H1 (cell line): ENCODE measurements at regions not wholly inside any gene's neighbourhood (a gene's known extent, or its start where the extent isn't known, plus 50 kb on each side); places are given as distances from the start of the nearest gene placed in this dataset.

Experiments
- CTCF ChIA-PET: fragments of 300-600 bp; sonication (Branson Sonifier 250); formaldehyde crosslinking; loops from one replicate; lab custom pipeline; 2021; ENCODE audit not compliant: partially characterized antibody; lab: Charles Lee
- POLR2A ChIA-PET: fragments of 300-600 bp; sonication (Branson Sonifier 250); formaldehyde crosslinking; loops from one replicate; lab custom pipeline; 2021; ENCODE audit warnings: inconsistent platforms; ENCODE audit not compliant: partially characterized antibody; lab: Charles Lee
- DNase-seq, 2 experiments: peaks; one replicate each; pipeline versions ENCODE4 v3.0.0 to v3.0.0-alpha.2; 2010 to 2022; ENCODE audit warnings: low spot score in 2 of 2, low read depth in 1 of 2, mixed read lengths in 1 of 2
- FAIRE-seq: peaks from 2 replicates; lab custom pipeline; 2011; peaks lifted over from hg19 to GRCh38; lab: Jason Lieb, UNC
- H2AFZ ChIP-seq: 2 replicates; pipeline ENCODE4 v1.8.1; 2012; ENCODE audit warnings: low read length, inconsistent platforms
- H2AK5ac ChIP-seq: 2 replicates; pipeline ENCODE4 v1.6.1; 2013; ENCODE audit warnings: low read depth, low read length
- H2BK120ac ChIP-seq: replicated peaks from 2 replicates; pipeline ENCODE3; 2013; ENCODE audit warnings: low read depth, low read length, inconsistent platforms
- H2BK12ac ChIP-seq: 2 replicates; pipeline ENCODE4 v1.6.1; 2013; ENCODE audit warnings: low read depth, low read length
- H2BK15ac ChIP-seq: 2 replicates; pipeline ENCODE4 v1.6.1; 2013; ENCODE audit warnings: low read length
- H2BK20ac ChIP-seq: 2 replicates; pipeline ENCODE4 v1.6.1; 2013; ENCODE audit warnings: low read length
- H2BK5ac ChIP-seq: 2 replicates; pipeline ENCODE4 v1.6.1; 2013; ENCODE audit warnings: low read depth, low read length
- H3K14ac ChIP-seq: 2 replicates; pipeline ENCODE4 v1.6.1; 2013; ENCODE audit warnings: inconsistent platforms; ENCODE audit not compliant: insufficient read length
- H3K18ac ChIP-seq: 2 replicates; pipeline ENCODE4 v1.6.1; 2013; ENCODE audit warnings: low read length; ENCODE audit errors: extremely low read depth
- H3K23ac ChIP-seq: 2 replicates; pipeline ENCODE4 v1.6.1; 2013; ENCODE audit warnings: inconsistent platforms; ENCODE audit not compliant: insufficient read length
- H3K23me2 ChIP-seq: 2 replicates; pipeline ENCODE4 v1.6.1; 2013; ENCODE audit warnings: low read depth, low read length
- H3K27ac ChIP-seq: 2 replicates; pipeline ENCODE4 v1.6.1; 2011; ENCODE audit warnings: low read depth, low read length, inconsistent platforms
- H3K27me3 ChIP-seq, 4 experiments: replicated peaks in 1 of 4; 1 replicate in 1 of 4; 2 replicates in 3 of 4; pipeline versions ENCODE4 v1.6.1 to v1.8.1; 2011 to 2013; ENCODE audit warnings: low read length in 3 of 4, mild to moderate bottlenecking in 3 of 4, inconsistent platforms in 2 of 4, mixed read lengths in 2 of 4, moderate library complexity in 1 of 4; ENCODE audit not compliant: control insufficient read depth in 3 of 4, insufficient read depth in 3 of 4; ENCODE audit errors: extremely low read depth in 1 of 4
- H3K36me3 ChIP-seq, 4 experiments: 2 replicates each; pipeline versions ENCODE4 v1.6.1 to v1.8.1; 2011 to 2013; ENCODE audit warnings: mild to moderate bottlenecking in 4 of 4, low read length in 3 of 4, moderate library complexity in 2 of 4, control low read depth in 1 of 4, inconsistent platforms in 1 of 4; ENCODE audit not compliant: insufficient read depth in 4 of 4, control insufficient read depth in 2 of 4
- H3K4ac ChIP-seq: replicated peaks from 2 replicates; pipeline ENCODE3; 2013; ENCODE audit warnings: low read length, low read depth, mixed read lengths, inconsistent platforms; ENCODE audit not compliant: insufficient read length
- H3K4me1 ChIP-seq, 4 experiments: replicated peaks in 1 of 4; 1 replicate in 1 of 4; 2 replicates in 3 of 4; pipeline versions ENCODE4 v1.6.1 to v1.8.1; 2011 to 2013; ENCODE audit warnings: low read length in 3 of 4, inconsistent platforms in 2 of 4, mixed read lengths in 1 of 4; ENCODE audit not compliant: insufficient read depth in 4 of 4, control insufficient read depth in 3 of 4
- H3K4me2 ChIP-seq, 2 experiments: 2 replicates each; pipeline versions ENCODE4 v1.6.1 to v1.8.1; 2011 to 2013; ENCODE audit warnings: low read depth in 2 of 2, low read length in 2 of 2, control low read depth in 1 of 2, inconsistent platforms in 1 of 2, mild to moderate bottlenecking in 1 of 2; ENCODE audit not compliant: insufficient read depth in 1 of 2
- H3K4me3 ChIP-seq, 4 experiments: fragments of 200-600, 300-600 bp in 1 of 4; sonication (generic), shearing (Covaris generic), sonication (Bioruptor Twin) in 1 of 4; 2 replicates each; pipeline versions ENCODE4 v1.5.1 to v1.8.1; 2011 to 2016; ENCODE audit warnings: low read length in 4 of 4, low read depth in 3 of 4, control low read depth in 2 of 4, inconsistent platforms in 2 of 4, mild to moderate bottlenecking in 2 of 4, mixed read lengths in 1 of 4, moderate library complexity in 1 of 4; ENCODE audit not compliant: insufficient read depth in 2 of 4; ENCODE audit errors: extremely low read depth in 1 of 4
- H3K56ac ChIP-seq: replicated peaks from 2 replicates; pipeline ENCODE3; 2013; ENCODE audit warnings: low read depth, mild to moderate bottlenecking, mixed read lengths, low read length, inconsistent platforms; ENCODE audit not compliant: insufficient read length
- H3K79me1 ChIP-seq: 2 replicates; pipeline ENCODE4 v1.6.1; 2013; ENCODE audit warnings: low read depth, low read length, control low read depth
- H3K79me2 ChIP-seq, 2 experiments: 2 replicates each; pipeline versions ENCODE4 v1.6.1 to v1.8.1; 2012 to 2013; ENCODE audit warnings: low read length in 2 of 2, mild to moderate bottlenecking in 2 of 2, inconsistent platforms in 1 of 2; ENCODE audit not compliant: insufficient read depth in 2 of 2, control insufficient read depth in 1 of 2
- H3K9ac ChIP-seq, 4 experiments: replicated peaks in 1 of 4; 1 replicate in 1 of 4; 2 replicates in 3 of 4; pipeline versions ENCODE4 v1.6.1 to v1.8.1; 2011 to 2013; ENCODE audit warnings: low read depth in 3 of 4, low read length in 3 of 4, control low read depth in 2 of 4, mild to moderate bottlenecking in 2 of 4, moderate library complexity in 2 of 4, inconsistent platforms in 1 of 4; ENCODE audit errors: extremely low read depth in 1 of 4
- H3K9me3 ChIP-seq, 2 experiments: 2 replicates each; pipeline versions ENCODE4 v1.6.1 to v1.8.1; 2012 to 2013; ENCODE audit warnings: mild to moderate bottlenecking in 2 of 2, moderate library complexity in 2 of 2, control low read depth in 1 of 2, inconsistent platforms in 1 of 2, low read depth in 1 of 2, low read length in 1 of 2, mixed read lengths in 1 of 2; ENCODE audit not compliant: insufficient read depth in 2 of 2
- H4K20me1 ChIP-seq, 2 experiments: replicated peaks in 1 of 2; 2 replicates each; pipeline versions ENCODE3 to v1.8.1; 2011 to 2013; ENCODE audit warnings: inconsistent platforms in 2 of 2, low read length in 2 of 2, mild to moderate bottlenecking in 1 of 2; ENCODE audit not compliant: insufficient read depth in 2 of 2, control insufficient read depth in 1 of 2
- H4K5ac ChIP-seq: 2 replicates; pipeline ENCODE4 v1.6.1; 2013; ENCODE audit warnings: low read length, low read depth, mixed read lengths, inconsistent platforms; ENCODE audit not compliant: insufficient read length
- H4K8ac ChIP-seq: 2 replicates; pipeline ENCODE4 v1.8.0; 2013; ENCODE audit warnings: mild to moderate bottlenecking, moderate library complexity, low read length, inconsistent platforms; ENCODE audit not compliant: insufficient read depth; ENCODE audit errors: extremely low read depth
- H4K91ac ChIP-seq: replicated peaks from 2 replicates; pipeline ENCODE3; 2013; ENCODE audit warnings: low read length, mixed read lengths, inconsistent platforms; ENCODE audit not compliant: insufficient read length
- BCL11A ChIP-seq, 2 experiments: IDR thresholded peaks; one replicate each; pipeline ENCODE4 v1.6.1; 2011; ENCODE audit warnings: low read depth in 2 of 2, low read length in 2 of 2, mild to moderate bottlenecking in 2 of 2
- BRCA1 ChIP-seq: IDR thresholded peaks from 2 replicates; pipeline ENCODE4 v1.6.1; 2012; ENCODE audit warnings: low read depth, low read length, improper control_type of control experiment
- CBX8 ChIP-seq: fragments of 300-800, 300-1000 bp; sonication (generic); IDR thresholded peaks from 2 replicates; pipeline ENCODE4 v1.7.1; 2016; ENCODE audit warnings: low read depth, low read length, borderline replicate concordance
- CHD1 ChIP-seq: IDR thresholded peaks from 2 replicates; pipeline ENCODE4 v1.6.1; 2012; ENCODE audit warnings: low read depth, low read length, improper control_type of control experiment
- CREB1 ChIP-seq: IDR thresholded peaks from 2 replicates; pipeline ENCODE4 v1.6.1; 2012; ENCODE audit warnings: inconsistent platforms
- HDAC2 ChIP-seq, 2 experiments: fragments of 300-600 bp in 1 of 2; sonication (generic) in 1 of 2; IDR thresholded peaks; 2 replicates each; pipeline ENCODE4 v1.6.1; 2011 to 2012; ENCODE audit warnings: low read depth in 2 of 2, low read length in 2 of 2, mild to moderate bottlenecking in 2 of 2, moderate library complexity in 2 of 2, borderline replicate concordance in 1 of 2, inconsistent platforms in 1 of 2
- KDM4A ChIP-seq: IDR thresholded peaks from one replicate; pipeline ENCODE4 v1.7.1; 2012; ENCODE audit warnings: low read depth, mild to moderate bottlenecking, moderate library complexity, low read length, inconsistent platforms; ENCODE audit not compliant: severe bottlenecking
- RAD21 ChIP-seq, 2 experiments: IDR thresholded peaks in 1 of 2; conservative IDR thresholded peaks in 1 of 2; 2 replicates each; pipeline ENCODE4 v1.6.1; 2011; ENCODE audit warnings: low read depth in 2 of 2, low read length in 2 of 2, improper control_type of control experiment in 1 of 2, inconsistent platforms in 1 of 2, mild to moderate bottlenecking in 1 of 2, moderate library complexity in 1 of 2
- RNF2 ChIP-seq: fragments of 200-900, 300-1000 bp; sonication (generic); IDR thresholded peaks from 2 replicates; pipeline ENCODE4 v1.7.1; 2016; ENCODE audit warnings: borderline replicate concordance, low read depth, mild to moderate bottlenecking, antibody characterized with exemption, low read length; ENCODE audit not compliant: poor library complexity, severe bottlenecking; ENCODE audit errors: missing control alignments
- SAP30 ChIP-seq: fragments of 300-600 bp; sonication (generic); IDR thresholded peaks from 2 replicates; pipeline ENCODE4 v1.7.1; 2012; ENCODE audit warnings: low read length, moderate library complexity, mild to moderate bottlenecking, inconsistent platforms; ENCODE audit not compliant: insufficient read depth, insufficient replicate concordance
- SIRT6 ChIP-seq: IDR thresholded peaks from one replicate; pipeline ENCODE4 v1.7.1; 2012; ENCODE audit warnings: low read length, inconsistent platforms
- YY1 ChIP-seq: IDR thresholded peaks from 2 replicates; pipeline ENCODE4 v1.6.1; 2011; ENCODE audit warnings: low read depth, mild to moderate bottlenecking, low read length
- WGBS, 2 experiments: shearing (Covaris generic) in 1 of 2; methylation state at CpG; one replicate each; pipeline versions ENCODE4 v1.1.6 to v1.1.7; 2013 to 2015; ENCODE audit warnings: low lambda C conversion rate in 2 of 2, mixed read lengths in 2 of 2, inconsistent platforms in 1 of 2, low coverage in 1 of 2, missing lambda C conversion rate in 1 of 2; ENCODE audit not compliant: insufficient replicate concordance in 2 of 2, insufficient coverage in 1 of 2, insufficient read length in 1 of 2; ENCODE audit errors: extremely low coverage in 1 of 2, missing lambda C conversion rate in 1 of 2; 5-methylcytosine and 5-hydroxymethylcytosine counted together

DNA sequence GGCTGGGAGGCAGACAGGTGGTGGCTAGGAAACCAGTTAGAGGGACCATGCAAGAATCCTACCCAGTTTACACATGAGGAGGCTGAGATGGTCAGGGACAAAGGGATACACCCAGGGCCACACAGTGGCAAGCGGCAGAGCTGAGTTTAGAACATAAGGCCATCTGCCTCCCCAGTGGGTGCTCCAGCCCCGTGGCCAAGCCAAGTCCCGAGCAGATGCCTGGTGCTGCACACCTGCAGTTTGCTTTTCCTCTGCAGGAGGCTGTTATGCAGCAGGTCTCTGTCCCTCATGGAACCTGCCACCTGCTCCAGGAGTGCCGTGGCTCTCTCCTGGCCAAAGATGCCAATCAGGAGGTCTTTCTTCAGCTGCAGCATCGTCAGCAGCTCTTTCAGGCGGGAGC, 70.8 kb downstream of the SYNE3 start (continued):
- no peak for TF ChIP-seq CHD1

DNA sequence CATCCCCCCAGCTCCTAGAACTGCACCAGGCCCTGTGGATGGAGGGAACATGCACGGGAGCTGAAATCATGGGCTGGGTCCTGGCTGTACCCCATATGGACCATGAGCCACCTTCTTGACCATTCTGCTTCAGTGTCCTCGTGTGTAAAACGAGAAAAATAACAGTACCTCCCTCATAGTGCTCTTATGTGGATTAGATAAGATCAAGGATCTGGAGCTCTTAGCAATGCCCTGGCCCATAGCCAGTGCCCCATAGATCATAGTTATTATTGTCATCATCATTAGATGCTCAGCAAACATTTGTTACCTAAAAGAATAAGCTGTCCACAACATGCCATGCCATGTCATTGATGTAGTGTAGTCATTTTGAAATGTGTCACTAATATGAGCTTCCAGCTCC, 71.3 kb downstream of the SYNE3 start:
- Histone ChIP-seq H3K79me2 (no peaks in the 10 kb centered on the region), H2BK20ac (no peak overlapping the region), H2AK5ac (no peak overlapping the region), H3K56ac (no peak overlapping the region), H2BK5ac (no peak overlapping the region), H3K79me1 (no peaks in the 10 kb centered on the region), H2BK15ac (no peak overlapping the region), H3K36me3 (no peaks in the 10 kb centered on the region), H2AFZ (no peak overlapping the region), H4K91ac (no peak overlapping the region), H3K14ac (no peak overlapping the region), H3K4me1 (no peaks in the 10 kb centered on the region), H2BK12ac (no peak overlapping the region), H3K9ac (no peak overlapping the region), H3K18ac (no peak overlapping the region), H2BK120ac (no peak overlapping the region), H3K4ac (no peak overlapping the region), H4K8ac (no peak overlapping the region), H3K4me3 (no peak overlapping the region), H4K20me1 (no peaks in the 10 kb centered on the region), H4K5ac (no peak overlapping the region), H3K27ac (no peak overlapping the region), H3K27me3 (no peaks in the 10 kb centered on the region), H3K23ac (no peak overlapping the region), H3K23me2 (no peaks in the 10 kb centered on the region), H3K9me3 (no peaks in the 10 kb centered on the region), H3K4me2 (no peak overlapping the region)
- ChIA-PET CTCF (interaction anchor here (0.7 to 13.2 kb wide), 18 partner anchors 8 to 547 kb away, joined by 3 to 129 read pairs (median 7); no protein-coding TSS in a partner anchor), POLR2A (interaction anchor here (0.9 to 1.2 kb wide), 2 partner anchors 8 to 88 kb away, joined by 3 to 4 read pairs; no protein-coding TSS in a partner anchor)
- FAIRE-seq, result no peak
- no peak for DNase-seq
- WGBS, 2 experiments, result 64% methylated on average over 3 of the region's 3 CpGs; no CpG with 5 or more reads in 1 of the 2 experiments
- TF ChIP-seq CHD1, result no peak
- no peak for TF ChIP-seq YY1
- TF ChIP-seq BRCA1, result no peak
- TF ChIP-seq CREB1, result no peak
- no peak for TF ChIP-seq RAD21 (IDR thresholded peaks at IDR 0.05 in 1 of 2, conservative IDR thresholded peaks at IDR 0.05 in 1 of 2; ENCODE audit: low read depth in 2 of 2, low read length in 2 of 2)
- no peak for TF ChIP-seq CBX8
- no peak for TF ChIP-seq BCL11A (IDR thresholded peaks at IDR 0.05; ENCODE audit: low read depth in 2 of 2, low read length in 2 of 2)
- TF ChIP-seq SAP30, result no peak
- TF ChIP-seq SIRT6, result no peak
- TF ChIP-seq KDM4A, result no peak
- no peak for TF ChIP-seq HDAC2 (IDR thresholded peaks at IDR 0.05; ENCODE audit: borderline replicate concordance in 1 of 2, low read depth in 2 of 2, low read length in 2 of 2)
- TF ChIP-seq RNF2, result no peak
